CD1c-positive myeloid dendritic cell (primary cell): ENCODE measurements at regions not wholly inside any gene's neighbourhood (a gene's known extent, or its start where the extent isn't known, plus 50 kb on each side); places are given as distances from the start of the nearest gene placed in this dataset.
"Not testable (repeated sequence)": the region's sequence is repeated elsewhere in the genome, so short reads cannot be mapped to it uniquely, and the experiment has no call there.

ENCODE experiments used
- DNase-seq: peaks from one replicate; pipeline ENCODE4 v3.0.0-alpha.2; 2016; ENCODE audit errors: extremely low spot score

- no peak for DNase-seq
Measured at GRCh38 chr2:224151161-224151560, 112.1 kb upstream of the SERPINE2 start.

- not testable (repeated sequence) for DNase-seq
Measured at GRCh38 chr2:224148058-224148457, 109.0 kb upstream of the SERPINE2 start.

- no peak for DNase-seq
Measured at GRCh38 chr2:224147174-224147573, 108.1 kb upstream of the SERPINE2 start.

GRCh38 chr2:224146356-224147160 is 107.5 kb upstream of the SERPINE2 start:
- DNase-seq = no peak

- no peak for DNase-seq
Measured at GRCh38 chr2:224145751-224146355, 106.8 kb upstream of the SERPINE2 start.

GRCh38 chr2:224143526-224143925 is 104.4 kb upstream of the SERPINE2 start:
- no peak for DNase-seq

GRCh38 chr2:224142397-224143312 is 103.6 kb upstream of the SERPINE2 start:
- no peak for DNase-seq

- DNase-seq = no peak
Measured at GRCh38 chr2:224141304-224141703, 102.2 kb upstream of the SERPINE2 start.

- DNase-seq = no peak
Measured at GRCh38 chr2:224137208-224137607, 98.1 kb upstream of the SERPINE2 start.

- DNase-seq = no peak
Measured at GRCh38 chr2:224136396-224136795, 97.3 kb upstream of the SERPINE2 start.

GRCh38 chr2:224135881-224136280 is 96.8 kb upstream of the SERPINE2 start:
- no peak for DNase-seq

- DNase-seq = no peak
Measured at GRCh38 chr2:224134003-224134734, 95.1 kb upstream of the SERPINE2 start.

GRCh38 chr2:224133387-224133786 is 94.3 kb upstream of the SERPINE2 start:
- no peak for DNase-seq

- no peak for DNase-seq
Measured at GRCh38 chr2:224127871-224128501, 88.9 kb upstream of the SERPINE2 start.

GRCh38 chr2:224126440-224126839 is 87.4 kb upstream of the SERPINE2 start:
- DNase-seq = no peak

GRCh38 chr2:224126003-224126402 is 86.9 kb upstream of the SERPINE2 start:
- no peak for DNase-seq

- no peak for DNase-seq
Measured at GRCh38 chr2:224122542-224122941, 83.5 kb upstream of the SERPINE2 start.

- no peak for DNase-seq
Measured at GRCh38 chr2:224121406-224122067, 82.5 kb upstream of the SERPINE2 start.

GRCh38 chr2:224120986-224121385 is 81.9 kb upstream of the SERPINE2 start:
- no peak for DNase-seq

GRCh38 chr2:224119846-224120245 is 80.8 kb upstream of the SERPINE2 start:
- not testable (repeated sequence) for DNase-seq

GRCh38 chr2:224114428-224114827 is 75.3 kb upstream of the SERPINE2 start:
- no peak for DNase-seq
